ENCODE measurements at regions not wholly inside any gene's neighbourhood (a gene's known extent, or its start where the extent isn't known, plus 50 kb on each side); places are given as distances from the start of the nearest gene placed in this dataset.

GRCh38 chr9:13555989-13556500, 276.6 kb upstream of the MPDZ start:
- no peak for ATAC-seq
- TF ChIP-seq ESRRG (CRISPR knock-in tag; IDR thresholded peaks at IDR 0.05) (no peak), SNAI2 (CRISPR knock-in tag; IDR thresholded peaks at IDR 0.05) (no peak), ARNTL (CRISPR knock-in tag; IDR thresholded peaks at IDR 0.05; ENCODE audit: borderline replicate concordance, low read depth) (no peak), ZFP3 (CRISPR knock-in tag; IDR thresholded peaks at IDR 0.05) (no peak), CSRNP3 (CRISPR knock-in tag; IDR thresholded peaks at IDR 0.05) (no peak), PPARA (CRISPR knock-in tag; IDR thresholded peaks at IDR 0.05; ENCODE audit: borderline replicate concordance) (no peak), RARB (CRISPR knock-in tag; IDR thresholded peaks at IDR 0.05) (no peak), POU6F1 (CRISPR knock-in tag; IDR thresholded peaks at IDR 0.05; ENCODE audit: borderline replicate concordance, low read depth) (no peak), ZNF565 (CRISPR knock-in tag; conservative IDR thresholded peaks at IDR 0.05; ENCODE audit: low read depth) (no peak), TCF4 (CRISPR knock-in tag; IDR thresholded peaks at IDR 0.05; ENCODE audit: borderline replicate concordance) (no peak), OSR1 (CRISPR knock-in tag; IDR thresholded peaks at IDR 0.05) (no peak), GLIS3 (CRISPR knock-in tag; IDR thresholded peaks at IDR 0.05) (no peak)

- no peak for ATAC-seq
- no peak for TF ChIP-seq OSR1 (CRISPR knock-in tag; IDR thresholded peaks at IDR 0.05)
- TF ChIP-seq ARNTL (CRISPR knock-in tag; IDR thresholded peaks at IDR 0.05; ENCODE audit: borderline replicate concordance, low read depth), result no peak
- TF ChIP-seq ISL1 (CRISPR knock-in tag; IDR thresholded peaks at IDR 0.05), result no peak
- TF ChIP-seq GLIS3 (CRISPR knock-in tag; IDR thresholded peaks at IDR 0.05), result no peak
- TF ChIP-seq CSDC2 (CRISPR knock-in tag; IDR thresholded peaks at IDR 0.05), result no peak
- TF ChIP-seq PATZ1 (CRISPR knock-in tag; IDR thresholded peaks at IDR 0.05; ENCODE audit: borderline replicate concordance), result no peak
- no peak for TF ChIP-seq TOX (CRISPR knock-in tag; IDR thresholded peaks at IDR 0.05; ENCODE audit: borderline replicate concordance)
- TF ChIP-seq CSRNP3 (CRISPR knock-in tag; IDR thresholded peaks at IDR 0.05), result no peak
- TF ChIP-seq SNAI2 (CRISPR knock-in tag; IDR thresholded peaks at IDR 0.05), result no peak
- TF ChIP-seq ESRRG (CRISPR knock-in tag; IDR thresholded peaks at IDR 0.05), result no peak
- TF ChIP-seq ZNF565 (CRISPR knock-in tag; conservative IDR thresholded peaks at IDR 0.05; ENCODE audit: low read depth), result no peak
- TF ChIP-seq ZNF8 (CRISPR knock-in tag; IDR thresholded peaks at IDR 0.05), result no peak
- TF ChIP-seq PPARA (CRISPR knock-in tag; IDR thresholded peaks at IDR 0.05; ENCODE audit: borderline replicate concordance), result no peak
- TF ChIP-seq POU6F1 (CRISPR knock-in tag; IDR thresholded peaks at IDR 0.05; ENCODE audit: borderline replicate concordance, low read depth), result no peak
- no peak for TF ChIP-seq ZFP3 (CRISPR knock-in tag; IDR thresholded peaks at IDR 0.05)
- TF ChIP-seq TSHZ2 (CRISPR knock-in tag; IDR thresholded peaks at IDR 0.05), result no peak
- TF ChIP-seq CREB5 (CRISPR knock-in tag; IDR thresholded peaks at IDR 0.05; ENCODE audit: low read depth), result no peak
Observed at GRCh38 chr9:13555516-13555915, 276.0 kb upstream of the MPDZ start.

All from SK-N-SH treated with all-trans-retinoic acid at 6 μM for 48 hours (cell line).